WTC11 (cell line): ENCODE measurements at regions not wholly inside any gene's neighbourhood (a gene's known extent, or its start where the extent isn't known, plus 50 kb on each side); places are given as distances from the start of the nearest gene placed in this dataset.

Source experiments
- ATAC-seq: fragments of 200-7000 bp; cut with Tn5 transposase; 2 replicates; pipeline ENCODE4 v1.10.0; 2021; ENCODE audit warnings: mild to moderate bottlenecking, moderate library complexity
- CTCF ChIA-PET: fragments of 300-600 bp; sonication (Branson Sonifier 250); formaldehyde crosslinking; loops from one replicate; lab custom pipeline; 2021; ENCODE audit warnings: antibody characterized with exemption; lab: Charles Lee
- POLR2A ChIA-PET: fragments of 350-600 bp; sonication (Branson Sonifier 250); formaldehyde crosslinking; loops from one replicate; lab custom pipeline; 2021; ENCODE audit warnings: antibody characterized with exemption; lab: Charles Lee
- DNase-seq: peaks from one replicate; pipeline ENCODE4 v3.0.0; 2021; ENCODE audit warnings: low spot score
- H3K27ac Mint-ChIP-seq: 2 replicates; pipeline ENCODE4 v1.8.0; 2021; ENCODE audit warnings: mixed read lengths
- H3K27me3 Mint-ChIP-seq: 2 replicates; pipeline ENCODE4 v1.8.0; 2021; ENCODE audit warnings: low read depth, mild to moderate bottlenecking, moderate library complexity, mixed read lengths
- H3K36me3 Mint-ChIP-seq: 2 replicates; pipeline ENCODE4 v1.8.0; 2021; ENCODE audit warnings: mixed read lengths
- H3K4me1 Mint-ChIP-seq: 2 replicates; pipeline ENCODE4 v1.8.0; 2022; ENCODE audit warnings: mixed read lengths
- H3K4me3 Mint-ChIP-seq: 2 replicates; pipeline ENCODE4 v1.8.0; 2021; ENCODE audit warnings: mild to moderate bottlenecking, moderate library complexity, mixed read lengths
- H3K9me3 Mint-ChIP-seq: 2 replicates; pipeline ENCODE4 v1.8.0; 2021; ENCODE audit warnings: mixed read lengths
- AFF4 ChIP-seq: sonication (generic); formaldehyde crosslinking; IDR thresholded peaks from 2 replicates; pipeline ENCODE4 v1.8.1; 2023; ENCODE audit warnings: mild to moderate bottlenecking, missing genetic modification reagents, borderline replicate concordance
- ESRRA ChIP-seq: sonication (generic); formaldehyde crosslinking; IDR thresholded peaks from 2 replicates; pipeline ENCODE4 v1.8.1; 2022; ENCODE audit warnings: mild to moderate bottlenecking, missing genetic modification reagents, borderline replicate concordance
- FOXP1 ChIP-seq: sonication (generic); formaldehyde crosslinking; IDR thresholded peaks from 2 replicates; pipeline ENCODE4 v1.8.0; 2022; ENCODE audit warnings: missing genetic modification reagents, mild to moderate bottlenecking, moderate library complexity, borderline replicate concordance
- HMGA2 ChIP-seq: fragments of 250-450 bp; sonication (Bioruptor Pico); IDR thresholded peaks from 2 replicates; pipeline ENCODE4 v1.4.0; 2021; ENCODE audit warnings: mild to moderate bottlenecking, moderate library complexity
- MYBL2 ChIP-seq: sonication (generic); formaldehyde crosslinking; IDR thresholded peaks from 2 replicates; pipeline ENCODE4 v1.8.1; 2023; ENCODE audit warnings: mild to moderate bottlenecking, moderate library complexity, missing genetic modification reagents
- PRDM15 ChIP-seq: sonication (generic); formaldehyde crosslinking; IDR thresholded peaks from 2 replicates; pipeline ENCODE4 v1.8.0; 2022; ENCODE audit warnings: missing genetic modification reagents
- SMAD3 ChIP-seq: sonication (generic); formaldehyde crosslinking; IDR thresholded peaks from 2 replicates; pipeline ENCODE4 v1.8.0; 2022; ENCODE audit warnings: missing genetic modification reagents, mild to moderate bottlenecking, borderline replicate concordance
- USF1 ChIP-seq: sonication (generic); formaldehyde crosslinking; IDR thresholded peaks from 2 replicates; pipeline ENCODE4 v1.8.0; 2022; ENCODE audit warnings: mild to moderate bottlenecking, missing genetic modification reagents
- ZBTB43 ChIP-seq: sonication (generic); formaldehyde crosslinking; IDR thresholded peaks from 2 replicates; pipeline ENCODE4 v1.8.1; 2023; ENCODE audit warnings: mild to moderate bottlenecking, missing genetic modification reagents
- ZNF263 ChIP-seq: sonication (generic); formaldehyde crosslinking; IDR thresholded peaks from 2 replicates; pipeline ENCODE4 v1.8.1; 2022; ENCODE audit warnings: low read depth, mild to moderate bottlenecking, moderate library complexity, missing genetic modification reagents
- ZNF396 ChIP-seq: fragments of 250-450 bp; sonication (Bioruptor Pico); IDR thresholded peaks from 2 replicates; pipeline ENCODE4 v1.8.0; 2021; ENCODE audit warnings: mild to moderate bottlenecking, moderate library complexity, borderline replicate concordance
- ZNF512 ChIP-seq: sonication (generic); formaldehyde crosslinking; IDR thresholded peaks from 2 replicates; pipeline ENCODE4 v1.8.1; 2022; ENCODE audit warnings: missing genetic modification reagents, borderline replicate concordance
- TF ChIP-seq, protein P1 (sequence below): sonication (generic); formaldehyde crosslinking; IDR thresholded peaks from 2 replicates; pipeline ENCODE4 v1.8.0; 2022; ENCODE audit warnings: mild to moderate bottlenecking, missing genetic modification reagents
- TF ChIP-seq, protein P2 (sequence below): sonication (generic); formaldehyde crosslinking; conservative IDR thresholded peaks from 2 replicates; pipeline ENCODE4 v1.8.1; 2023; ENCODE audit warnings: mild to moderate bottlenecking, low read depth, missing genetic modification reagents, moderate library complexity
- TF ChIP-seq, protein P3 (sequence below): sonication (generic); formaldehyde crosslinking; IDR thresholded peaks from 2 replicates; pipeline ENCODE4 v1.8.1; 2023; ENCODE audit warnings: mild to moderate bottlenecking, moderate library complexity, missing genetic modification reagents
- TF ChIP-seq, protein P4 (sequence below): sonication (generic); formaldehyde crosslinking; IDR thresholded peaks from 2 replicates; pipeline ENCODE4 v1.8.1; 2022; ENCODE audit warnings: mild to moderate bottlenecking, missing genetic modification reagents, moderate library complexity, borderline replicate concordance

DNA sequence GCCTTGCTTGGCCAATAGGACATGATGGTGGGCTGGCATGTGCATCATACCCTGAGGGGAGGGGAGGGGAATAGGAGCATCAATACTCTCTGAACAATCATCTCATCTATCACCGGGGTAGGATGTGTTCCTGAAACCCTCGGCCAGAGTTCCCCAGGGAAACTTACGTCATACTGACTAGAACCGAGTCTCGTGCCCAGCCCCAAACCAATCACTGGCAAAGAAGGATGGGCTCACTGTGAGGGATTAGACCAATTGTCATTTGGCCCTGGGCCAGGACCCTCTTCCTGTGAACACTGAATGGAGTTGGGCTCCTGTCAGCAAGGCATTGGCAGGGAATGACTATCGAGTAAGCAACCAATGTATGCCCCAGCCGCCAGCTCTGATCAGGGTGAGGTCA is 261.5 kb downstream of the MYCN start:
- H3K27ac Mint-ChIP-seq: no peak overlapping the region

More for the DNA sequence above, 261.5 kb downstream of the MYCN start:
- TF ChIP-seq, protein P1, sequence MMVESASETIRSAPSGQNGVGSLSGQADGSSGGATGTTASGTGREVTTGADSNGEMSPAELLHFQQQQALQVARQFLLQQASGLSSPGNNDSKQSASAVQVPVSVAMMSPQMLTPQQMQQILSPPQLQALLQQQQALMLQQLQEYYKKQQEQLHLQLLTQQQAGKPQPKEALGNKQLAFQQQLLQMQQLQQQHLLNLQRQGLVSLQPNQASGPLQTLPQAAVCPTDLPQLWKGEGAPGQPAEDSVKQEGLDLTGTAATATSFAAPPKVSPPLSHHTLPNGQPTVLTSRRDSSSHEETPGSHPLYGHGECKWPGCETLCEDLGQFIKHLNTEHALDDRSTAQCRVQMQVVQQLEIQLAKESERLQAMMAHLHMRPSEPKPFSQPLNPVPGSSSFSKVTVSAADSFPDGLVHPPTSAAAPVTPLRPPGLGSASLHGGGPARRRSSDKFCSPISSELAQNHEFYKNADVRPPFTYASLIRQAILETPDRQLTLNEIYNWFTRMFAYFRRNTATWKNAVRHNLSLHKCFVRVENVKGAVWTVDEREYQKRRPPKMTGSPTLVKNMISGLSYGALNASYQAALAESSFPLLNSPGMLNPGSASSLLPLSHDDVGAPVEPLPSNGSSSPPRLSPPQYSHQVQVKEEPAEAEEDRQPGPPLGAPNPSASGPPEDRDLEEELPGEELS: no peak
- TF ChIP-seq ZNF263 (CRISPR knock-in tag): no peak
- TF ChIP-seq ESRRA (CRISPR knock-in tag): no peak
- no peak for TF ChIP-seq AFF4 (CRISPR knock-in tag)
- TF ChIP-seq, protein P2, sequence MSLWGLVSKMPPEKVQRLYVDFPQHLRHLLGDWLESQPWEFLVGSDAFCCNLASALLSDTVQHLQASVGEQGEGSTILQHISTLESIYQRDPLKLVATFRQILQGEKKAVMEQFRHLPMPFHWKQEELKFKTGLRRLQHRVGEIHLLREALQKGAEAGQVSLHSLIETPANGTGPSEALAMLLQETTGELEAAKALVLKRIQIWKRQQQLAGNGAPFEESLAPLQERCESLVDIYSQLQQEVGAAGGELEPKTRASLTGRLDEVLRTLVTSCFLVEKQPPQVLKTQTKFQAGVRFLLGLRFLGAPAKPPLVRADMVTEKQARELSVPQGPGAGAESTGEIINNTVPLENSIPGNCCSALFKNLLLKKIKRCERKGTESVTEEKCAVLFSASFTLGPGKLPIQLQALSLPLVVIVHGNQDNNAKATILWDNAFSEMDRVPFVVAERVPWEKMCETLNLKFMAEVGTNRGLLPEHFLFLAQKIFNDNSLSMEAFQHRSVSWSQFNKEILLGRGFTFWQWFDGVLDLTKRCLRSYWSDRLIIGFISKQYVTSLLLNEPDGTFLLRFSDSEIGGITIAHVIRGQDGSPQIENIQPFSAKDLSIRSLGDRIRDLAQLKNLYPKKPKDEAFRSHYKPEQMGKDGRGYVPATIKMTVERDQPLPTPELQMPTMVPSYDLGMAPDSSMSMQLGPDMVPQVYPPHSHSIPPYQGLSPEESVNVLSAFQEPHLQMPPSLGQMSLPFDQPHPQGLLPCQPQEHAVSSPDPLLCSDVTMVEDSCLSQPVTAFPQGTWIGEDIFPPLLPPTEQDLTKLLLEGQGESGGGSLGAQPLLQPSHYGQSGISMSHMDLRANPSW: no peak
- TF ChIP-seq, protein P3, sequence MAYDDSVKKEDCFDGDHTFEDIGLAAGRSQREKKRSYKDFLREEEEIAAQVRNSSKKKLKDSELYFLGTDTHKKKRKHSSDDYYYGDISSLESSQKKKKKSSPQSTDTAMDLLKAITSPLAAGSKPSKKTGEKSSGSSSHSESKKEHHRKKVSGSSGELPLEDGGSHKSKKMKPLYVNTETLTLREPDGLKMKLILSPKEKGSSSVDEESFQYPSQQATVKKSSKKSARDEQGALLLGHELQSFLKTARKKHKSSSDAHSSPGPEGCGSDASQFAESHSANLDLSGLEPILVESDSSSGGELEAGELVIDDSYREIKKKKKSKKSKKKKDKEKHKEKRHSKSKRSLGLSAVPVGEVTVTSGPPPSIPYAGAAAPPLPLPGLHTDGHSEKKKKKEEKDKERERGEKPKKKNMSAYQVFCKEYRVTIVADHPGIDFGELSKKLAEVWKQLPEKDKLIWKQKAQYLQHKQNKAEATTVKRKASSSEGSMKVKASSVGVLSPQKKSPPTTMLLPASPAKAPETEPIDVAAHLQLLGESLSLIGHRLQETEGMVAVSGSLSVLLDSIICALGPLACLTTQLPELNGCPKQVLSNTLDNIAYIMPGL (CRISPR knock-in tag): no peak
- no peak for TF ChIP-seq ZNF512 (CRISPR knock-in tag)
- TF ChIP-seq, protein P4, sequence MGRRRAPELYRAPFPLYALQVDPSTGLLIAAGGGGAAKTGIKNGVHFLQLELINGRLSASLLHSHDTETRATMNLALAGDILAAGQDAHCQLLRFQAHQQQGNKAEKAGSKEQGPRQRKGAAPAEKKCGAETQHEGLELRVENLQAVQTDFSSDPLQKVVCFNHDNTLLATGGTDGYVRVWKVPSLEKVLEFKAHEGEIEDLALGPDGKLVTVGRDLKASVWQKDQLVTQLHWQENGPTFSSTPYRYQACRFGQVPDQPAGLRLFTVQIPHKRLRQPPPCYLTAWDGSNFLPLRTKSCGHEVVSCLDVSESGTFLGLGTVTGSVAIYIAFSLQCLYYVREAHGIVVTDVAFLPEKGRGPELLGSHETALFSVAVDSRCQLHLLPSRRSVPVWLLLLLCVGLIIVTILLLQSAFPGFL: no peak
- no peak for TF ChIP-seq USF1 (CRISPR knock-in tag)
- TF ChIP-seq ZNF396: no peak
- no peak for TF ChIP-seq MYBL2 (CRISPR knock-in tag)
- TF ChIP-seq FOXP1 (CRISPR knock-in tag): no peak
- TF ChIP-seq ZBTB43 (CRISPR knock-in tag): no peak
- TF ChIP-seq SMAD3 (CRISPR knock-in tag): no peak
- no peak for TF ChIP-seq PRDM15 (CRISPR knock-in tag)
- no peak for TF ChIP-seq HMGA2 (CRISPR knock-in tag)
- Mint-ChIP-seq H3K27me3 (no peaks in the 10 kb centered on the region; the same call in 1 of the 2 replicates), H3K36me3 (no peaks in the 10 kb centered on the region), H3K4me1 (peaks cover 23% of the 10 kb centered on the region), H3K9me3 (no peaks in the 10 kb centered on the region), H3K4me3 (no peak overlapping the region)
- no peak for DNase-seq
- no peak for ATAC-seq
- POLR2A ChIA-PET: no interaction called here
- CTCF ChIA-PET: interaction anchor here (1.0 kb wide), 1 partner anchor 168 kb away, joined by 3 read pairs; no protein-coding TSS in a partner anchor
